WTC11 (cell line): ENCODE measurements at regions not wholly inside any gene's neighbourhood (a gene's known extent, or its start where the extent isn't known, plus 50 kb on each side); places are given as distances from the start of the nearest gene placed in this dataset.

Experiments used
- ATAC-seq: fragments of 200-7000 bp; cut with Tn5 transposase; 2 replicates; pipeline ENCODE4 v1.10.0; 2021; ENCODE audit warnings: mild to moderate bottlenecking, moderate library complexity
- CTCF ChIA-PET: fragments of 300-600 bp; sonication (Branson Sonifier 250); formaldehyde crosslinking; loops from one replicate; lab custom pipeline; 2021; ENCODE audit warnings: antibody characterized with exemption; lab: Charles Lee
- POLR2A ChIA-PET: fragments of 350-600 bp; sonication (Branson Sonifier 250); formaldehyde crosslinking; loops from one replicate; lab custom pipeline; 2021; ENCODE audit warnings: antibody characterized with exemption; lab: Charles Lee
- DNase-seq: peaks from one replicate; pipeline ENCODE4 v3.0.0; 2021; ENCODE audit warnings: low spot score
- H3K27ac Mint-ChIP-seq: 2 replicates; pipeline ENCODE4 v1.8.0; 2021; ENCODE audit warnings: mixed read lengths
- H3K27me3 Mint-ChIP-seq: 2 replicates; pipeline ENCODE4 v1.8.0; 2021; ENCODE audit warnings: low read depth, mild to moderate bottlenecking, moderate library complexity, mixed read lengths
- H3K36me3 Mint-ChIP-seq: 2 replicates; pipeline ENCODE4 v1.8.0; 2021; ENCODE audit warnings: mixed read lengths
- H3K4me1 Mint-ChIP-seq: 2 replicates; pipeline ENCODE4 v1.8.0; 2022; ENCODE audit warnings: mixed read lengths
- H3K4me3 Mint-ChIP-seq: 2 replicates; pipeline ENCODE4 v1.8.0; 2021; ENCODE audit warnings: mild to moderate bottlenecking, moderate library complexity, mixed read lengths
- H3K9me3 Mint-ChIP-seq: 2 replicates; pipeline ENCODE4 v1.8.0; 2021; ENCODE audit warnings: mixed read lengths
- AR ChIP-seq: fragments of 250-450 bp; sonication (Bioruptor Pico); IDR thresholded peaks from 2 replicates; pipeline ENCODE4 v1.9.0; 2021; ENCODE audit warnings: mild to moderate bottlenecking
- E2F1 ChIP-seq: sonication (generic); formaldehyde crosslinking; IDR thresholded peaks from 2 replicates; pipeline ENCODE4 v1.8.0; 2022; ENCODE audit warnings: mild to moderate bottlenecking, missing genetic modification reagents
- E2F4 ChIP-seq: sonication (generic); formaldehyde crosslinking; IDR thresholded peaks from 2 replicates; pipeline ENCODE4 v1.8.1; 2022; ENCODE audit warnings: low read depth, mild to moderate bottlenecking, moderate library complexity, missing genetic modification reagents, borderline replicate concordance
- ELF4 ChIP-seq: sonication (generic); formaldehyde crosslinking; IDR thresholded peaks from 2 replicates; pipeline ENCODE4 v1.8.1; 2022; ENCODE audit warnings: low read depth, mild to moderate bottlenecking, moderate library complexity, missing genetic modification reagents
- EMX1 ChIP-seq: fragments of 250-450 bp; sonication (Bioruptor Pico); IDR thresholded peaks from 2 replicates; pipeline ENCODE4 v1.8.0; 2021; ENCODE audit warnings: mild to moderate bottlenecking
- FOXJ3 ChIP-seq: sonication (generic); formaldehyde crosslinking; IDR thresholded peaks from 2 replicates; pipeline ENCODE4 v1.9.0; 2021; ENCODE audit warnings: missing genetic modification reagents, mild to moderate bottlenecking, borderline replicate concordance
- GABPB1 ChIP-seq: sonication (generic); formaldehyde crosslinking; IDR thresholded peaks from 2 replicates; pipeline ENCODE4 v1.8.1; 2023; ENCODE audit warnings: mild to moderate bottlenecking, missing genetic modification reagents
- MLX ChIP-seq: sonication (generic); formaldehyde crosslinking; IDR thresholded peaks from 2 replicates; pipeline ENCODE4 v1.8.1; 2023; ENCODE audit warnings: mild to moderate bottlenecking, missing genetic modification reagents, moderate library complexity
- NFYB ChIP-seq: sonication (generic); formaldehyde crosslinking; conservative IDR thresholded peaks from 2 replicates; pipeline ENCODE4 v1.8.0; 2022; ENCODE audit warnings: low read depth, missing genetic modification reagents
- NR1H2 ChIP-seq: sonication (generic); formaldehyde crosslinking; IDR thresholded peaks from 2 replicates; pipeline ENCODE4 v1.9.0; 2021; ENCODE audit warnings: mild to moderate bottlenecking, moderate library complexity, missing genetic modification reagents
- NR2C2 ChIP-seq: sonication (generic); formaldehyde crosslinking; IDR thresholded peaks from 2 replicates; pipeline ENCODE4 v1.8.0; 2022; ENCODE audit warnings: mild to moderate bottlenecking, missing genetic modification reagents
- RORB ChIP-seq: fragments of 250-450 bp; sonication (Bioruptor Pico); IDR thresholded peaks from 2 replicates; pipeline ENCODE4 v1.9.0; 2021; ENCODE audit warnings: mild to moderate bottlenecking
- TEAD4 ChIP-seq: sonication (generic); formaldehyde crosslinking; IDR thresholded peaks from 2 replicates; pipeline ENCODE4 v1.8.0; 2022; ENCODE audit warnings: mild to moderate bottlenecking, missing genetic modification reagents
- ZBTB43 ChIP-seq: sonication (generic); formaldehyde crosslinking; IDR thresholded peaks from 2 replicates; pipeline ENCODE4 v1.8.1; 2023; ENCODE audit warnings: mild to moderate bottlenecking, missing genetic modification reagents
- ZNF138 ChIP-seq: sonication (generic); formaldehyde crosslinking; conservative IDR thresholded peaks from 2 replicates; pipeline ENCODE4 v1.8.1; 2022; ENCODE audit warnings: mild to moderate bottlenecking, moderate library complexity, missing genetic modification reagents
- ZNF281 ChIP-seq: sonication (generic); formaldehyde crosslinking; IDR thresholded peaks from 2 replicates; pipeline ENCODE4 v1.8.0; 2023; ENCODE audit warnings: mild to moderate bottlenecking, missing genetic modification reagents
- ZNF317 ChIP-seq: sonication (generic); formaldehyde crosslinking; IDR thresholded peaks from 2 replicates; pipeline ENCODE4 v1.8.1; 2023; ENCODE audit warnings: low read depth, mild to moderate bottlenecking, moderate library complexity, missing genetic modification reagents, borderline replicate concordance
- ZNF416 ChIP-seq: fragments of 250-450 bp; sonication (Bioruptor Pico); IDR thresholded peaks from 2 replicates; pipeline ENCODE4 v1.9.0; 2021; ENCODE audit warnings: mild to moderate bottlenecking, inconsistent platforms
- ZNF425 ChIP-seq: fragments of 250-450 bp; sonication (Bioruptor Pico); conservative IDR thresholded peaks from 2 replicates; pipeline ENCODE4 v1.9.0; 2021; ENCODE audit warnings: mild to moderate bottlenecking
- ZSCAN18 ChIP-seq: fragments of 250-450 bp; sonication (Bioruptor Pico); IDR thresholded peaks from 2 replicates; pipeline ENCODE4 v2.1.2; 2022; ENCODE audit warnings: mild to moderate bottlenecking, moderate library complexity

GRCh38 chr1:166464333-166464732 lies 297.5 kb upstream of the FAM78B start:
- no peak overlapping the region for H3K27ac Mint-ChIP-seq
- no peak for TF ChIP-seq ZSCAN18
- no peak for TF ChIP-seq RORB (CRISPR knock-in tag)
- TF ChIP-seq NFYB (CRISPR knock-in tag) = no peak
- TF ChIP-seq MLX (CRISPR knock-in tag) = no peak
- no peak for TF ChIP-seq AR (CRISPR knock-in tag)
- TF ChIP-seq E2F1 (CRISPR knock-in tag) = no peak
- no peak for TF ChIP-seq TEAD4
- no peak for TF ChIP-seq ZNF138 (CRISPR knock-in tag)
- no peak for TF ChIP-seq FOXJ3 (CRISPR knock-in tag)
- TF ChIP-seq ELF4 = no peak
- no peak for TF ChIP-seq ZNF425 (CRISPR knock-in tag)
- TF ChIP-seq GABPB1 (CRISPR knock-in tag) = no peak
- TF ChIP-seq ZNF281 = no peak
- no peak for TF ChIP-seq E2F4 (CRISPR knock-in tag)
- no peak for TF ChIP-seq EMX1
- TF ChIP-seq ZNF416 = no peak
- no peak for TF ChIP-seq ZBTB43 (CRISPR knock-in tag)
- TF ChIP-seq ZNF317 (CRISPR knock-in tag) = no peak
- TF ChIP-seq NR1H2 (CRISPR knock-in tag) = no peak
- TF ChIP-seq NR2C2 (CRISPR knock-in tag) = no peak

More at GRCh38 chr1:166464333-166464732, 297.5 kb upstream of the FAM78B start:
- H3K4me1 Mint-ChIP-seq = peaks cover 7% of the 10 kb centered on the region
- H3K27me3 Mint-ChIP-seq = no peaks in the 10 kb centered on the region
- H3K36me3 Mint-ChIP-seq = peaks cover 14% of the 10 kb centered on the region
- POLR2A ChIA-PET = no interaction called here
- no peak for DNase-seq
- peaks cover 20% of the 10 kb centered on the region for H3K9me3 Mint-ChIP-seq
- CTCF ChIA-PET = no interaction called here
- ATAC-seq = no peak
- H3K4me3 Mint-ChIP-seq = no peak overlapping the region
